ENCODE measurements at regions not wholly inside any gene's neighbourhood (a gene's known extent, or its start where the extent isn't known, plus 50 kb on each side); places are given as distances from the start of the nearest gene placed in this dataset.

DNA sequence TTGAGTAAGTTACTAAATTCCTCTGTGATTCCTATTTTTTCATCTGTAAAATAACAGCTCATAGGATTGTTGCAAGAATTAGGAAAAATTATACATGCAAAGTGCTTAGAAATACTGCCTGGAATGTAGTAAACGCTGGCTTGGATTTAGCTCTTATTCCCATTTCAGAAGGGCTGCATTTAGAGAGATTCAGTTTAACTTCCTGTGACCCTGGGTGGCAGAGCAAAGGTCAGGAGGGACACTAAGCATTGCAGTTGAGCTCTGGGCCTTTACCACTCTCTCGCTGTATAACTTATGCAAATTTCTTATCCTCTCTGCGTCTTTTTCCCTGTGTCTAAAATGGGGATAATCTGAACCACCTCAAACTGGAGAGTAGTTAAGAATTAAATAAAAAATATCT lies 241.0 kb upstream of the POU3F1 start:
- 51 to 80% (median 56%) methylated on average over 3 of the region's 3 CpGs for WGBS, 4 donors
- DNase-seq, result no peak
- Histone ChIP-seq H3K36me3 (replicated peaks in 1 of 2) (no peaks in the 10 kb centered on the region), H3K27me3 (no peaks in the 10 kb centered on the region), H3K27ac (peak overlapping the region in 1 of 5 donors; percentile 71), H3K9me3 (replicated peaks in 1 of 3) (no peaks in the 10 kb centered on the region), H3K4me3 (no peak overlapping the region), H3K4me1 (replicated peaks in 1 of 2) (peaks cover 0 to 11% of the 10 kb centered on the region in 2 donors)
- intact Hi-C loops (cut with DNase I), result no loop called here
- TF ChIP-seq, protein P1, sequence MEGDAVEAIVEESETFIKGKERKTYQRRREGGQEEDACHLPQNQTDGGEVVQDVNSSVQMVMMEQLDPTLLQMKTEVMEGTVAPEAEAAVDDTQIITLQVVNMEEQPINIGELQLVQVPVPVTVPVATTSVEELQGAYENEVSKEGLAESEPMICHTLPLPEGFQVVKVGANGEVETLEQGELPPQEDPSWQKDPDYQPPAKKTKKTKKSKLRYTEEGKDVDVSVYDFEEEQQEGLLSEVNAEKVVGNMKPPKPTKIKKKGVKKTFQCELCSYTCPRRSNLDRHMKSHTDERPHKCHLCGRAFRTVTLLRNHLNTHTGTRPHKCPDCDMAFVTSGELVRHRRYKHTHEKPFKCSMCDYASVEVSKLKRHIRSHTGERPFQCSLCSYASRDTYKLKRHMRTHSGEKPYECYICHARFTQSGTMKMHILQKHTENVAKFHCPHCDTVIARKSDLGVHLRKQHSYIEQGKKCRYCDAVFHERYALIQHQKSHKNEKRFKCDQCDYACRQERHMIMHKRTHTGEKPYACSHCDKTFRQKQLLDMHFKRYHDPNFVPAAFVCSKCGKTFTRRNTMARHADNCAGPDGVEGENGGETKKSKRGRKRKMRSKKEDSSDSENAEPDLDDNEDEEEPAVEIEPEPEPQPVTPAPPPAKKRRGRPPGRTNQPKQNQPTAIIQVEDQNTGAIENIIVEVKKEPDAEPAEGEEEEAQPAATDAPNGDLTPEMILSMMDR (IDR thresholded peaks at IDR 0.05), result no peak
- TF ChIP-seq POLR2A (IDR thresholded peaks at IDR 0.05), result no peak

DNA sequence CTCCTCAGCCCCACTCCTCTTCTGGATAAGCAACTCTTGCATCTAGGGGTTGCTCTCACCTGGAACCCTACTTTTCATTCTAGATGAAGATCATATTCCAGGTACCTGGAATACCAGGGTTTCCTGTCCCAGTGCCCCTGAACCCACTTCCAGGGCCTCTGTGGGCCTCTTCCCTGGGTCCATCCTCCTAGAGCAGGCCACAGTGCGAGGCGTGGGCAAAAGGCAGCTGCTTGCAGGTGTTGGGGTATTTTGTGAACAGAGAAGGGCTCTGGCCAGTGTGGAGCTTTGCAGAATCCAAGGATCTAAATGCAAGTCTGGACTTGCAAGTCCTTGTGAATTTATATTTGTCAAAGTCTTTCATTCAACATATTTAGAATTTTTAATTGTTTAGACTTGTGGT lies 240.4 kb upstream of the POU3F1 start:
- TF ChIP-seq POLR2A (IDR thresholded peaks at IDR 0.05), result no peak
- TF ChIP-seq, protein P1 (IDR thresholded peaks at IDR 0.05), result no peak
- no peaks in the 10 kb centered on the region for H3K27me3 ChIP-seq
- no peak for DNase-seq
- H3K9me3 ChIP-seq (replicated peaks in 1 of 3), result no peaks in the 10 kb centered on the region
- peaks cover 0 to 9% of the 10 kb centered on the region in 2 donors for H3K4me1 ChIP-seq (replicated peaks in 1 of 2)
- no peak overlapping the region for H3K4me3 ChIP-seq
- intact Hi-C loops (cut with DNase I), result no loop called here
- H3K27ac ChIP-seq, result peak overlapping the region in 1 of 5 donors; percentile 71
- WGBS, 4 donors, result 89 to 100% (median 94%) methylated on average over 2 of the region's 2 CpGs
- no peaks in the 10 kb centered on the region for H3K36me3 ChIP-seq (replicated peaks in 1 of 2)

DNA sequence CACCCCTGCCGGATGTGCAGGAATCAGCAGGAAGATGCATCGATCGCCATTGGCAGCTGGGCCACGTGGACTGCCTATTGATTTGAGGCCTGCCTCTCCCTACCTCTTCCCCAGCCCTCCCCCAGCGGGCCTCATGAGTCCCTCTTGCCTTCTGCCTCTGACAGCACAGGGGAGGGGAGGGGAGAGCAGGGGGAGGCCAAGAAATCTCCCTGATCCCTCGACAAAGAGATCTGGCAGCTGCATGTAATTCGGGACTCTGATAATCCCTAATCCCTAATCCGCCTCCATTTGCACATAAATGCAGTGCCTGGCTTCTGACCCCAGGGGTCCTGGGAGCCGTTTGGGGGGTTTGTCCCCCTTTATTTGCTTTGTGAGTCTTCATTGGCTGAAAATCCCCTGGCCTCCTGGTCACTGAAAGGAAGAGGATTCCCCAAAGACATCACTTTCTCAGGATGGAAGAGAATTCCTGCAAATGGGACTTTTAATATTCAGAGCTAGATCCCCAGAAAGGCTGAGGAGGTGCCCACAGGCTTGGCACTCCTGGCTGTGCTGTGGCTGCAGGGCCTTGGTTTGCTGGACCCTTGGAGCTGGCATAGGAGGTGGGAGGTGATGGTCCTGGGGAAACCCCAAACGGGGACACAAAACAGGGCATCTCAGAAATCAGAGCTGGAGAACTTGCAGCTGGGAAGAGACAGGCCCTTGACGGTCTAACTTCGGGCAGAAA lies 239.4 kb upstream of the POU3F1 start:
- 68 to 74% (median 71%) methylated on average over 12 of the region's 12 CpGs for WGBS, 4 donors
- H3K4me3 ChIP-seq, result no peak overlapping the region
- no peaks in the 10 kb centered on the region for H3K36me3 ChIP-seq (replicated peaks in 1 of 2)
- H3K4me1 ChIP-seq (replicated peaks in 1 of 2), result peaks cover 0 to 5% of the 10 kb centered on the region in 2 donors
- H3K9me3 ChIP-seq (replicated peaks in 1 of 3), result no peaks in the 10 kb centered on the region
- H3K27ac ChIP-seq, result peak overlapping the region in 1 of 5 donors; percentile 71
- no peak for DNase-seq
- intact Hi-C loops (cut with DNase I), result no loop called here
- no peaks in the 10 kb centered on the region for H3K27me3 ChIP-seq
- TF ChIP-seq POLR2A (IDR thresholded peaks at IDR 0.05), result no peak
- TF ChIP-seq, protein P1 (IDR thresholded peaks at IDR 0.05), result no peak

DNA sequence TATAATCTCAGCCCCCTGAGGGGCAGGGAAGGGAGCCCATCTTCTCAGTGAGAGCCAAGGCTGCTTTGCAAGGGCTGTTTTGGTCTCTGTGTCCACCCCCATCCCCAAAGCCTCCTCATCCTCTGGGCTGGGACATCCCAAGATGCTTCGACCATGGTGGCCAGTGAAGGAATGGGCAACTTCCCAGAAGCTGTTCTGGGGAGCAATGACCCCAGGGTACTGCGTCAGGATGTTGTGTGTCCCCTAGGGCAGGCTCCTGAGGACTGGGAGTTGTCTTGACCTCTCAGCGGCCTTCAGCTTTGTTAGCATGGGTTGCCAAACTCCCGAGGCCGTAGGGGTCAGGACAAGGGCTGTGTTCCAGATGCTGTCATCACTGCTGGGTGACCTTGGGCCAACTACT lies 238.4 kb upstream of the POU3F1 start:
- Histone ChIP-seq H3K27me3 (no peaks in the 10 kb centered on the region), H3K4me3 (no peak overlapping the region), H3K27ac (peak overlapping the region in 2 of 5 donors; percentile 12 to 66), H3K9me3 (replicated peaks in 1 of 3) (no peaks in the 10 kb centered on the region), H3K36me3 (replicated peaks in 1 of 2) (no peaks in the 10 kb centered on the region), H3K4me1 (replicated peaks in 1 of 2) (peaks cover 0 to 5% of the 10 kb centered on the region in 2 donors)
- WGBS, 4 donors, result 9 to 46% (median 36%) methylated on average over 4 to 5 of the region's 5 CpGs
- intact Hi-C loops (cut with DNase I), result no loop called here
- TF ChIP-seq, protein P1 (IDR thresholded peaks at IDR 0.05), result no peak
- TF ChIP-seq POLR2A (IDR thresholded peaks at IDR 0.05), result no peak
- peak in 6 of 7 donors; percentile 39 to 73 (median 61) for DNase-seq

Measured in adrenal gland (tissue), 9 donors.